Stomach (tissue), 4 donors: ENCODE measurements at regions not wholly inside any gene's neighbourhood (a gene's known extent, or its start where the extent isn't known, plus 50 kb on each side); places are given as distances from the start of the nearest gene placed in this dataset.

Experiments
- EP300 ChIP-seq: sonication (generic); formaldehyde crosslinking; IDR thresholded peaks from one replicate; pipeline ENCODE4 v1.6.1; 2017; ENCODE audit warnings: antibody characterized with exemption
- POLR2A ChIP-seq, 4 donors: fragments of 450-650 bp; IDR thresholded peaks; one replicate each; pipeline ENCODE4 v1.6.1; 2016; ENCODE audit warnings: antibody characterized with exemption in 4 of 4, control low read depth in 2 of 4, mild to moderate bottlenecking in 1 of 4, moderate library complexity in 1 of 4
- POLR2AphosphoS5 ChIP-seq, 3 donors: sonication (generic); formaldehyde crosslinking; IDR thresholded peaks; one replicate each; pipeline ENCODE4 v1.6.1; 2016; ENCODE audit warnings: antibody characterized with exemption in 3 of 3
- TF ChIP-seq, protein P1 (sequence below), 7 experiments: fragments of 450-650 bp in 4 of 7; fragments of 200-600 bp in 3 of 7; sonication (generic) in 3 of 7; IDR thresholded peaks; one replicate each; pipeline ENCODE4 v1.5.1; 2016 to 2019; ENCODE audit warnings: antibody characterized with exemption in 7 of 7, control low read depth in 2 of 7, mild to moderate bottlenecking in 1 of 7

- TF ChIP-seq POLR2A (IDR thresholded peaks at IDR 0.05) (no peak), POLR2AphosphoS5 (IDR thresholded peaks at IDR 0.05) (no peak), EP300 (no peak)
- TF ChIP-seq, protein P1, sequence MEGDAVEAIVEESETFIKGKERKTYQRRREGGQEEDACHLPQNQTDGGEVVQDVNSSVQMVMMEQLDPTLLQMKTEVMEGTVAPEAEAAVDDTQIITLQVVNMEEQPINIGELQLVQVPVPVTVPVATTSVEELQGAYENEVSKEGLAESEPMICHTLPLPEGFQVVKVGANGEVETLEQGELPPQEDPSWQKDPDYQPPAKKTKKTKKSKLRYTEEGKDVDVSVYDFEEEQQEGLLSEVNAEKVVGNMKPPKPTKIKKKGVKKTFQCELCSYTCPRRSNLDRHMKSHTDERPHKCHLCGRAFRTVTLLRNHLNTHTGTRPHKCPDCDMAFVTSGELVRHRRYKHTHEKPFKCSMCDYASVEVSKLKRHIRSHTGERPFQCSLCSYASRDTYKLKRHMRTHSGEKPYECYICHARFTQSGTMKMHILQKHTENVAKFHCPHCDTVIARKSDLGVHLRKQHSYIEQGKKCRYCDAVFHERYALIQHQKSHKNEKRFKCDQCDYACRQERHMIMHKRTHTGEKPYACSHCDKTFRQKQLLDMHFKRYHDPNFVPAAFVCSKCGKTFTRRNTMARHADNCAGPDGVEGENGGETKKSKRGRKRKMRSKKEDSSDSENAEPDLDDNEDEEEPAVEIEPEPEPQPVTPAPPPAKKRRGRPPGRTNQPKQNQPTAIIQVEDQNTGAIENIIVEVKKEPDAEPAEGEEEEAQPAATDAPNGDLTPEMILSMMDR (IDR thresholded peaks at IDR 0.05): no peak
Observed at GRCh38 chr11:70521475-70522308, 123.4 kb downstream of the CTTN start.
